GM23248 (cell line): ENCODE measurements at regions not wholly inside any gene's neighbourhood (a gene's known extent, or its start where the extent isn't known, plus 50 kb on each side); places are given as distances from the start of the nearest gene placed in this dataset.

Experiments
- EZH2 ChIP-seq: fragments of 200-600 bp; sonication (generic); IDR thresholded peaks from 2 replicates; pipeline ENCODE4 v1.6.1; 2018; ENCODE audit warnings: antibody characterized with exemption, mild to moderate bottlenecking; ENCODE audit not compliant: insufficient read depth, poor library complexity, severe bottlenecking
- EZH2phosphoT487 ChIP-seq: fragments of 200-600 bp; sonication (generic); IDR thresholded peaks from 2 replicates; pipeline ENCODE4 v1.6.1; 2018; ENCODE audit warnings: antibody characterized with exemption, moderate library complexity, mild to moderate bottlenecking, low read depth; ENCODE audit not compliant: insufficient read depth

GRCh38 chr15:86010398-86010797 lies 69.3 kb upstream of the AGBL1 start:
- TF ChIP-seq EZH2phosphoT487: no peak
- no peak for TF ChIP-seq EZH2
